ENCODE measurements at regions not wholly inside any gene's neighbourhood (a gene's known extent, or its start where the extent isn't known, plus 50 kb on each side); places are given as distances from the start of the nearest gene placed in this dataset.
A peak's percentile ranks its signal among the peaks of the same experiment; 100 is the strongest.

DNA sequence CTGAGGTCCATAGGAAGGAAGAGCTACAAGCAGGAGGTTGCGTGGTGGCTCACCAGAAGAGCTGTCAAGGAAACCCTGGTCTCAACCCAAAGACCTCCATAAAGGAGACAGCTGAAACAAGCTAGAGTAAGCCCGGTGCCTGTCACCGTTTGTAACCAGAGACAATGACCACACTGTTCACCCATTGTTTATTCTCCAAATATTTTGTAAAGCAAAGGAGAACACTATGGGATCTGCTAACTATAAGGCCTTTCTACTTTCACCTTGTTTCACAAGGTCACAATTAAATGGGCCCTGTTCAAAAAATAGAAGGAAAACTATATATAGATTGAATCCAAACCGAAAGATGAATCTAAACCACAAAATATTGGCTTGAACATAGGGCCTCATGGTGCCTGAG is 128.9 kb upstream of the TPRG1 start:
- H3K27ac ChIP-seq, result no peak overlapping the region
- TF ChIP-seq, protein P1, sequence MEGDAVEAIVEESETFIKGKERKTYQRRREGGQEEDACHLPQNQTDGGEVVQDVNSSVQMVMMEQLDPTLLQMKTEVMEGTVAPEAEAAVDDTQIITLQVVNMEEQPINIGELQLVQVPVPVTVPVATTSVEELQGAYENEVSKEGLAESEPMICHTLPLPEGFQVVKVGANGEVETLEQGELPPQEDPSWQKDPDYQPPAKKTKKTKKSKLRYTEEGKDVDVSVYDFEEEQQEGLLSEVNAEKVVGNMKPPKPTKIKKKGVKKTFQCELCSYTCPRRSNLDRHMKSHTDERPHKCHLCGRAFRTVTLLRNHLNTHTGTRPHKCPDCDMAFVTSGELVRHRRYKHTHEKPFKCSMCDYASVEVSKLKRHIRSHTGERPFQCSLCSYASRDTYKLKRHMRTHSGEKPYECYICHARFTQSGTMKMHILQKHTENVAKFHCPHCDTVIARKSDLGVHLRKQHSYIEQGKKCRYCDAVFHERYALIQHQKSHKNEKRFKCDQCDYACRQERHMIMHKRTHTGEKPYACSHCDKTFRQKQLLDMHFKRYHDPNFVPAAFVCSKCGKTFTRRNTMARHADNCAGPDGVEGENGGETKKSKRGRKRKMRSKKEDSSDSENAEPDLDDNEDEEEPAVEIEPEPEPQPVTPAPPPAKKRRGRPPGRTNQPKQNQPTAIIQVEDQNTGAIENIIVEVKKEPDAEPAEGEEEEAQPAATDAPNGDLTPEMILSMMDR (IDR thresholded peaks at IDR 0.05), result no peak
- no peak for TF ChIP-seq POLR2A (IDR thresholded peaks at IDR 0.05)

DNA sequence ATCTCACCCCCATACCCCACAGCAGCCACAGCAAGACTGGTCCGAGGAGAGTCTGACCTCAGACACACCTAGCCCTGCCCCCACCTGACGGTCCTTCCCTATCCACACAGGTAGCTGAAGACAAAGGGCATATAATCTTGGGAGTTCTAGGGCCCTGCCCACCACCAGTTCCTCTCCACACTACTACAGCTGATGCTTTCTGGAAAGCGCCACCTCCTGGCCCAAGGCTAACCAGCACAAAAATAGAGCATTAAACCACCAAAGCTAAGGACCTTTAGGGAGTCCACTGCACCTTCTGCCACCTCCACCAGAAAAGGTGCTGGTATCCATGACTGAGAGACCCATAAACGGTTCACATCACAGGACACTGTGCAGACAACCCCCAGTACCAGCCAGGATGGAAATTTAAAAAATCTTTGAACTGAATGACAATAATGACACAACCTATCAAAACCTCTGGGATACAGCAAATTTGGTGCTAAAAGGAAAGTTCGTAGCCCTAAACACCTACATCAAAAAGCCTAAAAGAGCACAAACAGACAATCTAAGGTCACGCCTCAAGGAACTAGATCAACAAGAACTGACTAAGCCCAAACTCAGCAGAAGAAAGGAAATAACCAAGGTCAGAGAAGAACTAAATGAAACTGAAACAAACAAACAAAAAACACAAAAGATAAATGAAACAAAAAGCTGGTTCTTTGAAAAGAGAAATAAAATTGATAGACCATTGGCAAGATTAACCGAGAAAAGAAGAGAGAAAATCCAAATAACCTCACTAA is 122.1 kb upstream of the TPRG1 start:
- TF ChIP-seq, protein P1 (IDR thresholded peaks at IDR 0.05), result peak in 1 of 6 experiments; percentile 7
- TF ChIP-seq POLR2A (IDR thresholded peaks at IDR 0.05), result no peak
- no peak overlapping the region for H3K27ac ChIP-seq
- 84 to 87% methylated on average over 7 of the region's 7 CpGs for WGBS, 2 donors

More for the DNA sequence above, 128.9 kb upstream of the TPRG1 start:
- intact Hi-C loops (cut with DNase I), result loop anchor here (10.0 kb wide), 1 partner anchor 1308 kb away; no protein-coding TSS in a partner anchor
- no peaks in the 10 kb centered on the region for H3K9me3 ChIP-seq
- DNase-seq, result no peak
- 90 to 91% methylated on average over 4 of the region's 4 CpGs for WGBS, 2 donors
- no peaks in the 10 kb centered on the region for H3K27me3 ChIP-seq
- no peaks in the 10 kb centered on the region for H3K4me1 ChIP-seq
- no peak overlapping the region for H3K4me3 ChIP-seq (replicated peaks in 1 of 3)
- no peaks in the 10 kb centered on the region for H3K36me3 ChIP-seq

DNA sequence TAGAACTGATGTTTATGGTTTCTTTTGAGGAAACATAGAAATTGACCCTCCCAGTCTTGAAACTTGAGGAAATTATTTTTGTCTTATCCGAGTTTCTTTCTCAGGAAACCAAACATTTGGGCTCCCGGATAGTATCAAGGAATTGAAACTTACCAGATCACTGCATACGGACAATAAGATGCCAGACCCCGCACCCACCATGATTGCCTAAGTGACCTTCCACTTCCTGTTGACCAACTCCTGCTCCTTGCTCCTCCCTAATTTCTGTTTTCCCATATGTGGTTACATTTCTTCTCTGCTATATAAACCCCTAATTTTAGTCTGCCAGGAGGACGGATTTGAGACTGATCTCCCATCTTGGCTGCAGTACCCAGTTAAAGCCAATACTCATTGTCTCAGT is 118.4 kb upstream of the TPRG1 start:
- no peak for TF ChIP-seq POLR2A (IDR thresholded peaks at IDR 0.05)
- TF ChIP-seq, protein P1 (IDR thresholded peaks at IDR 0.05), result no peak
- Histone ChIP-seq H3K4me1 (peaks cover 0 to 3% of the 10 kb centered on the region in 2 donors), H3K27ac (no peak overlapping the region), H3K27me3 (no peaks in the 10 kb centered on the region), H3K9me3 (no peaks in the 10 kb centered on the region), H3K36me3 (no peaks in the 10 kb centered on the region), H3K4me3 (replicated peaks in 1 of 3) (no peak overlapping the region)
- DNase-seq, result no peak
- intact Hi-C loops (cut with DNase I), result no loop called here
- WGBS, 2 donors, result 83 to 90% methylated on average over 5 of the region's 5 CpGs

More for the DNA sequence above, 122.1 kb upstream of the TPRG1 start:
- no peak overlapping the region for H3K4me3 ChIP-seq (replicated peaks in 1 of 3)
- no peaks in the 10 kb centered on the region for H3K27me3 ChIP-seq
- H3K4me1 ChIP-seq, result peaks cover 0 to 3% of the 10 kb centered on the region in 2 donors
- intact Hi-C loops (cut with DNase I), result loop anchor here (10.0 kb wide), 1 partner anchor 1315 kb away; no protein-coding TSS in a partner anchor
- no peaks in the 10 kb centered on the region for H3K9me3 ChIP-seq
- no peaks in the 10 kb centered on the region for H3K36me3 ChIP-seq
- DNase-seq, result peak in 1 of 2 donors; percentile 4

DNA sequence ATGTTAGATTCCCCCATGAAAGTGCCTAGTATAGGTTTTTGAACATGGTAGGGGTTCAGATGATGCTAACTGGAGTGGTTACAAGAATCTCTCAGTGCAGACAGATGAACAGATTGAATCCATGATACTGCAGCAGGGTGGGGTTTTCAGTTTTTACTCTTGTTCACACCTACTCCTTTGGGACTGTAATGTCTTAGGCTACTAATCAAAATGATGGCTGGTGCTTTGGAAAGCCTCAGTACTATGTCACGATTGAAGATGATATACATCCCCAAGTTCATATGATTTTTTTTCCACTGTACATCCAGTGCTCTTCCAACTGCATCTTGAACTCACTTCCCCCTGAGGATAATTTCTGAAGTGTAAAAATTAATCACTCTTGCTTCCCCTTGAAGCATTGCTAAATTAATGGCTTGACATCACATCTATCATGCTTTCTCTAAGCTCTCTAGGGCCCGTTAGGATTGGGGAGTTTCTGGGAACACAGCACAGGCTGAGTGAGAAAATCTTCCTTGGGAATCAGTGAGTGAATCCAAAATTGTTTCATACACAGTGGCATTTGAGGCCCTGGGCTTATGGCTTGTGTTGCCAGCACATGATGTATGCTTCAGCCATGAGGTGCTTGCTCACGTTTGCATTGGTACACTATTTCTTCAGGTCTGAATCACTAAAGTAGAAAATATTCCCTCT is 115.0 kb upstream of the TPRG1 start:
- no peak for TF ChIP-seq POLR2A (IDR thresholded peaks at IDR 0.05)
- TF ChIP-seq, protein P1 (IDR thresholded peaks at IDR 0.05), result no peak
- Histone ChIP-seq H3K4me1 (no peaks in the 10 kb centered on the region), H3K27me3 (no peaks in the 10 kb centered on the region), H3K9me3 (no peaks in the 10 kb centered on the region), H3K36me3 (no peaks in the 10 kb centered on the region), H3K27ac (no peak overlapping the region), H3K4me3 (replicated peaks in 1 of 3) (no peak overlapping the region)
- intact Hi-C loops (cut with DNase I), result no loop called here
- 79 to 83% methylated on average over 3 of the region's 3 CpGs for WGBS, 2 donors
- DNase-seq, result no peak

DNA sequence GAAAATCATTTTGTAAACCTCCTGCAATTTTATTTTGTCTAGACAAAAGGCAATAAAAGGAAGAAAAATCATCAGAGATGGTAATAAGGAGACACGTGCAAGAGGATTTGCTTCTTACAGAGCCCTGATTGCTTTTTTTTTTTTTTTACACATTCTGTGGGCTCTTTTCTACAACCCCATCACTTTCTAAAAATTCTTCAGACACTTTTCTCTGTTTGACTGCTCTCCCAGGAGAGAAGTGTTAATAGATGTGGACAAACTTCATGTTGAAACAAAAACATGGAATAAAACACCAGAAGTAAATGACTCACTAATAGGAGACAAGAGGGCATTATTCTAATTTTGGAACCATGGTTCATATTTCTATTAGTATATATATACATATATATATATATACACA is 114.4 kb upstream of the TPRG1 start:
- H3K27ac ChIP-seq, result no peak overlapping the region
- 85 to 88% methylated on average over 1 of the region's 1 CpG for whole genome bisulfite sequencing, 2 donors

More for the DNA sequence above, 114.4 kb upstream of the TPRG1 start:
- H3K4me3 ChIP-seq (replicated peaks in 1 of 3), result no peak overlapping the region
- H3K4me1 ChIP-seq, result no peaks in the 10 kb centered on the region
- H3K36me3 ChIP-seq, result no peaks in the 10 kb centered on the region
- TF ChIP-seq, protein P1 (IDR thresholded peaks at IDR 0.05), result no peak
- TF ChIP-seq POLR2A (IDR thresholded peaks at IDR 0.05), result no peak
- DNase-seq, result no peak
- intact Hi-C loops (cut with DNase I), result no loop called here
- no peaks in the 10 kb centered on the region for H3K27me3 ChIP-seq
- H3K9me3 ChIP-seq, result no peaks in the 10 kb centered on the region
